ENCODE measurements at regions not wholly inside any gene's neighbourhood (a gene's known extent, or its start where the extent isn't known, plus 50 kb on each side); places are given as distances from the start of the nearest gene placed in this dataset.
"Not testable (repeated sequence)": the region's sequence is repeated elsewhere in the genome, so short reads cannot be mapped to it uniquely, and the experiment has no call there.

DNA sequence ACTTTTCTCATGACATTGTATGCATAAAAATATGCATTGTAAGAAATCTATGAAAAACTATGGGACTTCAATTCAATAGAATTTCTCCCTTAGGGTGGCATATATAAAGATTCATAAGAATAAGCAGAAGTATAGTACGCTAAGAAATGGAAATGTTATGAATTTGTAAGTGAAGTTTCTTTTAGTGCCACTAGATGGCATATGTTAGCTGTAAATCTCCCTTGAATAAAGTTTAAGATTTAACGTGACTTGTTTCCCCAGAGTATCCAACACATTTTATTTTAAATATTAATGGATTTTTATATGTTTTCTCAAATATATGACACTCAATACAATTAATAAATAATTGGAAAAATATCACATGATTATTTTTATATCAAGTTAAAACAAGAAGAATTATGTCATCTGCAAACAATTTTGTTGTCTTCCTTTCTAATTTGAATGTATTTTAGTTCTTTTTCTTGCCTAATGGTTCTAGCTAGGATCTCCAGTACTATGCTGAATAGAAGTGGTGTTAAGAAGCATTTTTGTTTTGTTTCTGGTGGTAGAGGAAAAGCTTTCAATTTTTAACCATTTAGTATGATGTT lies 287.2 kb downstream of the HGF start:
- Mint-ChIP-seq H3K4me1 (ENCODE audit: low read depth) (no peaks in the 10 kb centered on the region), H3K4me3 (no peak overlapping the region), H3K27me3 (ENCODE audit: insufficient read depth) (no peaks in the 10 kb centered on the region), H3K36me3 (ENCODE audit: low read depth) (no peaks in the 10 kb centered on the region), H3K27ac (no peak overlapping the region), H3K9me3 (no peaks in the 10 kb centered on the region)
- no peak for DNase-seq (ENCODE audit: low spot score)
- intact Hi-C loops (cut with micrococcal nuclease): loop anchor here (1.0 to 5.0 kb wide), 3 partner anchors 535 to 1246 kb away; no protein-coding TSS in a partner anchor

DNA sequence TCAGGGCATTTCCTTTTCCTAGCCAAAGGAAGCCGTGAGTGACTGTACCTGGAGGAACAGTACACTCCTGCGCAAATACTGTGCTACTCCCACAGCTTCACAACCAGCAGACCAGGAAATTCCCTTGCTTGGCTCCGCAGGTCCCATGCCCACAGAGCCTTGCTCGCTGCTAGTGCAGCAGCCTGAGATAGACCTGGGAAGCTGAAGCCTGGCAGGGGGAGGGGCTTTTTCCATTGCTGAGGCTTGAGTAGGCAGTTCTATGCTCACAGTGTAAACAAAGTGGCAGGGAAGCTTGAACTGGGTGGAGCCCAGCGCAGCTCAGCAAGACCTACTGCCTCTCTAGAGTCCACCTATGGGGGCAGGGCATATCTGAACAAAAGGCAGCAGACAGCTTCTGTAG lies 291.2 kb downstream of the HGF start:
- Mint-ChIP-seq H3K9me3 (no peaks in the 10 kb centered on the region), H3K27ac (no peak overlapping the region), H3K27me3 (ENCODE audit: insufficient read depth) (no peaks in the 10 kb centered on the region), H3K4me3 (no peak overlapping the region), H3K4me1 (ENCODE audit: low read depth) (no peaks in the 10 kb centered on the region), H3K36me3 (ENCODE audit: low read depth) (no peaks in the 10 kb centered on the region)
- no peak for DNase-seq (ENCODE audit: low spot score)
- intact Hi-C loops (cut with micrococcal nuclease): no loop called here

DNA sequence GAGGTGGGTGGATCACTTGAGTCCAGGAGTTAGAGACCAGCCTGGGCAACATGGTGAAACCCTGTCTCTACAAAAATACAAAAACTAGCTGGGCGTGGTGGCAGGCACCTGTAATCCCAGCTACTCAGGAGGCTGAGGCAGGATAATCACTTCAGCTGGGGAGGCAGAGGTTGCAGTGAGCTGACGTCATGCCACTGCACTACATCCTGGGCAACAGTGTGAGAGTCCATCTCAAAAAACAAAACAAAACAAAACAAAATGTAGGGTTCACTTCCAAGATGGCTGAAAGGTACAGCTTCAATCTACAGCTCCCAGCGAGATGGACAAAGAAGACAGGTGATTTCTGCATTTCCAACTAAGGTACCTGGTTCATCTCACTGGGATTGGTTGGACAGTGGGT lies 291.6 kb downstream of the HGF start:
- intact Hi-C loops (cut with micrococcal nuclease); DNase-seq (ENCODE audit: low spot score); H3K4me1 Mint-ChIP-seq (ENCODE audit: low read depth); H3K36me3 Mint-ChIP-seq (ENCODE audit: low read depth); H3K9me3 Mint-ChIP-seq; H3K27me3 Mint-ChIP-seq (ENCODE audit: insufficient read depth); H3K27ac Mint-ChIP-seq; H3K4me3 Mint-ChIP-seq: not testable (repeated sequence)

DNA sequence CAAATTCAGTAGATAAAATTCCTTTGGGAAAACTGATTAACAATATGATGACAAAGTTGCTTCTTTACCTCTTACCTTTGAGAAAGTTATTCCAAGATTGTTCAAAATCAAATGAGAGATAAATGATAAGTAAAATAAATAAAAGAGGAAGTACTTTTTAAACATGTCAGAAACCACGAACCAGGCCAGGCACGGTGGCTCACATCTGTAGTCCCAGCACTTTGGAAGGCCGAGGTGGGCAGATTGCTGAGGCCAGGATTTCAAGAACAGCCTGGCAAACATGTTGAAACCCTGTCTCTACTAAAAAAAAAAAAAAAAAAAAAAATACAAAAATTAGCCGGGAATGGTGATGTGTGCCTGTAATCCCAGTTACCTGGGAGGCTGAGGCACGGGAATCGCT lies 296.6 kb downstream of the HGF start:
- Mint-ChIP-seq H3K36me3 (ENCODE audit: low read depth) (no peaks in the 10 kb centered on the region), H3K9me3 (no peaks in the 10 kb centered on the region), H3K27me3 (ENCODE audit: insufficient read depth) (no peaks in the 10 kb centered on the region), H3K4me1 (ENCODE audit: low read depth) (no peaks in the 10 kb centered on the region), H3K27ac (no peak overlapping the region), H3K4me3 (no peak overlapping the region)
- intact Hi-C loops (cut with micrococcal nuclease): no loop called here
- DNase-seq (ENCODE audit: low spot score): no peak

DNA sequence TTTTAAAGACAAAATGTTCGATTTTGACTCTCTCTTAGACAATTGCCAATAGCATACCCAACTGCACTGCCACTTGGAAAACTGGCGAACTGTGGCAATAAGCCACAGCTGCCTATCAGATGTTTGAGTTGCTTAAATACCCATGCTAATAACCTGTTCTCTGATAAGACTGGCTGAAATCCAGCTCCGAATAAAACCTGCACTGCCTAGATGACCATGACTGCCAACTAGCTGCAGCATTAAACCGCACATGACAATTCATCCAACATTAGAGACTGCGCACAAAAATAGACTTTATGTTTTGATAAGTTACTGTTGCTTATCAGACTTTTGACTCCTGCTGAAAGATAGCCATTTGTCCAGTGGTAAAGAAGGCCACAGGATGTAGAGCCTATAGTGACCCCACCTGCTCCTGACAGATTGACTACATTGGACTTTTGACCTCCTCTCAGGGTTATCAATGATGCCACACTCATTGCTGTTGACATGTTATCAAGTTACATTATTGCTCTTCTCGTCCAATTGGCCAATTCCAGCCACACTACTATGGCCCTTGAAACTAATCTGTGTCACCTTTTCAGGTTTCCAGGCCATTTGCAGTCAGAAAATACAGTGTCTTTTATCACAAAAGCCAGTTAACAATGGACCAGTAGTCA lies 299.0 kb downstream of the HGF start:
- Mint-ChIP-seq H3K27ac (no peak overlapping the region), H3K4me1 (ENCODE audit: low read depth) (no peaks in the 10 kb centered on the region), H3K4me3 (no peak overlapping the region), H3K9me3 (no peaks in the 10 kb centered on the region), H3K27me3 (ENCODE audit: insufficient read depth) (no peaks in the 10 kb centered on the region), H3K36me3 (ENCODE audit: low read depth) (no peaks in the 10 kb centered on the region)
- no peak for DNase-seq (ENCODE audit: low spot score)
- intact Hi-C loops (cut with micrococcal nuclease): no loop called here

DNA sequence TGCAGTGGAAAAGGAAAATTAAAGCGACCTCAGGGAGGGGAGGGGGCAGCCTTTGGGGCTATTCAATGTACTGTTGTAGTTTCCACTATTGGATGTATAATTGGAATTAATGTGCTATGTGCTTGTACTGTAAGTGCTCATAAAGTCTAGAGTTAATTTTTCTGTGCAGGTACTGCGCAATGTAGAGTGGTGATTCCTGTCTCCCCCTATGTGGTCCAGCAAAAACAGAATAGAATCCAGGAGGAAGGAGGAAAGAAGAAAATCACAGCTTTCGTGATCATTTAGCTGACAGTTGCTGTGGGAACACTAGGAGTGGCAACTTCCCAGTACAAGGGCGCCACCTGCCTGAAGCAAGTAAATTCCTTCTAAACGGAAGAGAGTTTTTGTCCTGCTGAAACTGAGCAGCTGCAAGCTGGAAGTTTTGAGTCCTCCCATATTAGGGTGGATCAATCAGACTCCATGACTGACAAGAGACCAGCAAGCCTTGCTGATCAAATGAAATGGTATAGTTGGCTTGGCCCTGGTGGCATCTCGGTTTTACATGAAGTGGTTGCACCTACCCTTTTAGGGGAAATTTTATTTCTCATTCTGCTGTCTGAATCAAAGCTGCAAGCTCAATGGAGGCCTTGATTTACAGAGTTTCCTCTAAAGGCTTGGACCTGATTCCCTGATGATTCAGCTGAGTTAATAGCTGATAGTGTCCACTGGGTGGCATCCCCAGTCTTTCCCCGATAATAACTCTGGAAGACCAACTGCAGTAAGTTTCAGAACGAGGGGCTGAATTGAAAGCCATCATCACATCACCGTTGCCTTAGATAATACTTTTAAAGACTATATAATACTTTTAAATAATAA lies 299.8 kb downstream of the HGF start:
- no peaks in the 10 kb centered on the region for H3K9me3 Mint-ChIP-seq
- no peaks in the 10 kb centered on the region for H3K27me3 Mint-ChIP-seq (ENCODE audit: insufficient read depth)
- no peak overlapping the region for H3K4me3 Mint-ChIP-seq
- intact Hi-C loops (cut with micrococcal nuclease): no loop called here
- no peak overlapping the region for H3K27ac Mint-ChIP-seq
- no peaks in the 10 kb centered on the region for H3K4me1 Mint-ChIP-seq (ENCODE audit: low read depth)
- DNase-seq (ENCODE audit: low spot score): no peak
- H3K36me3 Mint-ChIP-seq (ENCODE audit: low read depth): no peaks in the 10 kb centered on the region

DNA sequence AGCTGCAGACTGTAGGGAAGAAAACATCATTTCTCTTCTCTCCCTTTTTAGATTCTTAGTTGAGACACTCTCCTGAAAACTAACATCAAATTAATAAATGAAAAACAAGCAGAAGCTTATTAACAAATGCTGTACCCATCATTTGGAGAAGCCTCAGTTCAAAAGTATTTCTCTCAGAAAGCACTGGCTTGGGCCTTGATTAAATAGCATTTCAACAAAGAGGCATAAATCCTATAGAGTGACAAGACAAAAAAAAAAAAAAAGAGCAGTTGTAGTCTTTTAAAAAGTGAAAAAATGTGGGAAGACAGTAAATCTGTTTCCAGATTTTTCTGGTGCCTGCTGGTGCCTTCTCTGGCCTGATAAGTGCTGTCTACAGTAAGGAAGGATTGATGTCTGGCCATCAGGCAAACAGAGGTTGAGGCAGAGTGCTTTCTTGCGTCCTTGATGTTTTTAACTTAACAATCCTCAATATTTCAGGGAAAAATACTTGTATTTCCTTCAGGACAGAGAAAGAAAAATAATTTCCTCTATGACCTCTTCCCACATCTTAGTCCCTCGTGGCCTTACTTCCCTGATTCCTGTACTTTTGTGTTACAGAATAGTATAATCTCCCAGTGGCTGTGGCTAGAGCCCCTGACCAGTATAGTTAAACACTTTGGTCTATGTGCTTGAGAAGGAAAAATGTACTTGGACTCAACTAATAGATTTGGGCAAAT lies 300.5 kb downstream of the HGF start:
- no peaks in the 10 kb centered on the region for H3K9me3 Mint-ChIP-seq
- H3K4me3 Mint-ChIP-seq: no peak overlapping the region
- H3K4me1 Mint-ChIP-seq (ENCODE audit: low read depth): no peaks in the 10 kb centered on the region
- intact Hi-C loops (cut with micrococcal nuclease): no loop called here
- DNase-seq (ENCODE audit: low spot score): no peak
- no peaks in the 10 kb centered on the region for H3K27me3 Mint-ChIP-seq (ENCODE audit: insufficient read depth)
- H3K36me3 Mint-ChIP-seq (ENCODE audit: low read depth): no peaks in the 10 kb centered on the region
- H3K27ac Mint-ChIP-seq: no peak overlapping the region

DNA sequence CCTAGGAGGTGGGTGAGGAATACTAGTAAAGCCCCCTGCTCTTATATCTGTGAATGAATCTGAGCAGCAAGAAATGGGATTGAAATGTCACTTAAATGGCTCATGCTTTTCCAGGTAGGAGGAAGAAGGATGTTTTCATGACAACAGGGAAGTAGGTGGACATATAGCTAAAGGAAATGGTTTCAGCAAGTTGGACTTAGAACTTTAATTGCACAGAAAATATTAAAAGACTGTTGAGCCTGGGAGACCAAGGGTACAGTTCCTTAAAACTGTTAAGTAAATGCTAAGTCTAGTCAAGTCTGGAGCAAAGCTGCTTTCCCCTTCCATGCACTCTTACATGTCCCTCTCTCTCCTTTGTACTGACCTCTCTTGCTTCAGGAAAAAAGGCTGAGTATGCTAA lies 301.3 kb downstream of the HGF start:
- H3K27me3 Mint-ChIP-seq (ENCODE audit: insufficient read depth): no peaks in the 10 kb centered on the region
- intact Hi-C loops (cut with micrococcal nuclease): no loop called here
- H3K4me1 Mint-ChIP-seq (ENCODE audit: low read depth): no peaks in the 10 kb centered on the region
- H3K36me3 Mint-ChIP-seq (ENCODE audit: low read depth): no peaks in the 10 kb centered on the region
- no peak overlapping the region for H3K27ac Mint-ChIP-seq
- DNase-seq (ENCODE audit: low spot score): no peak
- no peaks in the 10 kb centered on the region for H3K9me3 Mint-ChIP-seq
- no peak overlapping the region for H3K4me3 Mint-ChIP-seq

DNA sequence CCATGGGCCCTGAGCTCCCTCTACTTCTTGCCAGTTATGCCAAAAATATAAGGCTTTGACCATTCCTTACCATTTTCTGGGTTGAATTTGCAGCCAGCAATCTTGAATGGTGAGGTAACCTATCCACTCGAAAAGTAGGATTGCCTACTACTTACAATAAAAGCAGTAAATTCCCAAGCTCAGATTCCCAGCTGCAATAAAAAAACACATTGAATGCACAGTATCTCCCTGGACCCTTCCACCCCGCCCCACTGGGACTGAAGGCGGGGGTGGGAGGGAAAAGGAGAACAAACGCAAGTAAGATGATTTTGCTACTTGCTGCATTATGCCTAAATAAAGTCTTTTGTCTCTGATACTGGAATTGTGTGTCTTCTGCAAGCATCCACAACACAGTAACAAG lies 301.9 kb downstream of the HGF start:
- intact Hi-C loops (cut with micrococcal nuclease): no loop called here
- no peak for DNase-seq (ENCODE audit: low spot score)
- no peak overlapping the region for H3K27ac Mint-ChIP-seq
- H3K27me3 Mint-ChIP-seq (ENCODE audit: insufficient read depth): no peaks in the 10 kb centered on the region
- H3K4me1 Mint-ChIP-seq (ENCODE audit: low read depth): no peaks in the 10 kb centered on the region
- H3K4me3 Mint-ChIP-seq: no peak overlapping the region
- no peaks in the 10 kb centered on the region for H3K9me3 Mint-ChIP-seq
- H3K36me3 Mint-ChIP-seq (ENCODE audit: low read depth): no peaks in the 10 kb centered on the region

DNA sequence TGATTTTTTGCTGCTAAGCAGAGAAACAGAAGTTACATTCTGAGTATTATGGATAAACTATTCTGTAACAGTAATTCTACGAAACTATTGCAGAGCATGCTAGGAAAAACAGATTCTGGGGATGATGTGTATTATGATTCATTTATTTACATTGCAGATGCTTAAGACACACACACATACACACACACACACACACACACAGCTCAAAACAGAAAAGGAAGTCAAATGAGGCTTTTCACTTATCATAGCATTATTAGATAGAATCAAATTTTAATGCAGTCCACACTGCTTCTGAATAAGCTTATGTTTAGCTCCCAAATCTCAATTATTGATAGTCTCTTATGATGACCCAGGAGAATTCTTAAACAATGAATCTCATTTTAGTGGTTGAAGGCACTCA lies 307.2 kb downstream of the HGF start:
- Mint-ChIP-seq H3K27ac (no peak overlapping the region), H3K4me1 (ENCODE audit: low read depth) (no peaks in the 10 kb centered on the region), H3K9me3 (no peaks in the 10 kb centered on the region), H3K36me3 (ENCODE audit: low read depth) (no peaks in the 10 kb centered on the region), H3K27me3 (ENCODE audit: insufficient read depth) (no peaks in the 10 kb centered on the region), H3K4me3 (no peak overlapping the region)
- intact Hi-C loops (cut with micrococcal nuclease): no loop called here
- no peak for DNase-seq (ENCODE audit: low spot score)

DNA sequence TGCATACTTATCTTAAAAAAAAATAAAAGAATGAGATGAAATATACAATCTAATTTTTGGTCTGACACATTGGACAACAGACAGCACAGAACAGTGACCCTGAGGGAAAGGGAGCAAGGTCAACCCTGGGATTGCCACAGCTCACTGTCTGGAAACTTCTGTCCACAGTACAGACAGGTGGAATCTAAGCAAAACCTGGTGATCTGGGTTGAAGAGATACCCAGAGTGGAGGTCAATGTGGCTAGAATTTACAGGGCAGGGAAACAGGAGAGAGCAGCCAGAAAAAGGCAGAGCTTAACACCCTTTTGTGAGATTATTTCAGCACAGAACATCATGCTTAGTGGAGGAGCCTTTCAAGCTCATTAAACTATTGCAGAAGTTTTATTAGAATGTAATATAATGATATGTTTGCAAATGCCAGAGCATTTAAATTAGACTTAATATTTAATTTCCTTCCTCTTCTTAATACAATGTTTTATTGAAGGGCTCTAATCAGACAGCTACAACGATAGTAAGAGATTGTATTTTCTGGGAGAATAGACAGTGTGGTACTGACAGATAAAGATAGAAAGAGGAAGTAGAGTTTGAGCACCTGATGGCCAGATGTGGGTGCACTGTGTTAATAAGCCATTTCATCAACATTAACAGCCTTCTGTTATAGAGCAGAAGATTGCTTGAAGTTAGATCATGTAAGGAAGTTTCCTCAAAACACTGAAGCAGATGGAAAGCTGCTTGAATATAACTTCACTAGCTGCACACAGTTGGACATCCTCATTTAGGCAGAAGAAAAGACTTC lies 309.4 kb downstream of the HGF start:
- Mint-ChIP-seq H3K9me3 (no peaks in the 10 kb centered on the region), H3K4me3 (no peak overlapping the region), H3K27me3 (ENCODE audit: insufficient read depth) (no peaks in the 10 kb centered on the region), H3K27ac (no peak overlapping the region), H3K4me1 (ENCODE audit: low read depth) (no peaks in the 10 kb centered on the region), H3K36me3 (ENCODE audit: low read depth) (no peaks in the 10 kb centered on the region)
- intact Hi-C loops (cut with micrococcal nuclease): no loop called here
- no peak for DNase-seq (ENCODE audit: low spot score)

DNA sequence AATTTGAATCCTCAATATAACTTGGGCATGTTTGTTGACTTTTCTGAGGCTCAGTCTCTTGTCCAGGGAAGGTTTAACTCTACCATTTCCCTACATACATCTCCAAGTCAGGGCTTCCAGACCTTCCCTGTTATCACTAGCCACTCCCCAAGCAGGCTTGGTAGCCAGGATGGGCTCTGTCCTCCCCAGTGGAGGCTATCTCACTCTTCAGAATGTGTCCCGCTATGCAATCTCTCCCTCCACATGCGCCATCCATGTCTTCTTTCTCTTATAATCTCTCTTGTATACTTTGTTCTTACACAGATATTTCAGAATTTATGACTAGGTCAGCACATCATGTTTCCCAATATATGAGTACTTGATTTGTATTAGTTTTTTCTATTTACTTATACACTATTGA lies 310.4 kb downstream of the HGF start:
- DNase-seq (ENCODE audit: low spot score): no peak
- Mint-ChIP-seq H3K27me3 (ENCODE audit: insufficient read depth) (no peaks in the 10 kb centered on the region), H3K27ac (no peak overlapping the region), H3K4me1 (ENCODE audit: low read depth) (no peaks in the 10 kb centered on the region), H3K4me3 (no peak overlapping the region), H3K36me3 (ENCODE audit: low read depth) (no peaks in the 10 kb centered on the region), H3K9me3 (no peaks in the 10 kb centered on the region)
- intact Hi-C loops (cut with micrococcal nuclease): no loop called here

All from activated T-helper 1 cell treated with anti-CD3 and anti-CD28 coated beads, Interleukin-12 subunit alpha, Interleukin-12 subunit beta, Interleukin-2, Interleukin-4 antibody, amounts not matched to agents 30 ng/mL and 10 ng/mL and 1 ng/mL, durations not matched to agents 14 hours and 24 hours and 36 hours (primary cell).